Tibial artery (tissue), 4 donors: ENCODE measurements at regions not wholly inside any gene's neighbourhood (a gene's known extent, or its start where the extent isn't known, plus 50 kb on each side); places are given as distances from the start of the nearest gene placed in this dataset.

Source experiments
- DNase-seq, 2 donors: peaks; one replicate each; pipeline ENCODE4 v3.0.0-alpha.2; 2019
- H3K27ac ChIP-seq, 2 donors: fragments of 200-600 bp; sonication (generic) in 1 of 2; 1 replicate in 1 of 2; 2 replicates in 1 of 2; pipeline ENCODE4 v1.5.1; 2018 to 2019; ENCODE audit warnings: mild to moderate bottlenecking in 1 of 2
- H3K27me3 ChIP-seq, 2 donors: fragments of 200-600 bp; sonication (generic) in 1 of 2; one replicate each; pipeline versions ENCODE4 v1.5.1 to v1.6.0; 2016 to 2019
- H3K36me3 ChIP-seq, 3 donors: fragments of 200-600 bp; sonication (generic) in 2 of 3; one replicate each; pipeline ENCODE4 v1.5.1; 2016 to 2019; ENCODE audit warnings: mild to moderate bottlenecking in 2 of 3
- H3K4me1 ChIP-seq, 4 donors: fragments of 200-600 bp; sonication (generic) in 2 of 4; 1 replicate in 3 of 4; 2 replicates in 1 of 4; pipeline ENCODE4 v1.5.1; 2016 to 2019
- H3K4me3 ChIP-seq, 2 donors: fragments of 200-600 bp; sonication (generic) in 1 of 2; 1 replicate in 1 of 2; 2 replicates in 1 of 2; pipeline ENCODE4 v1.5.1; 2018 to 2019; ENCODE audit warnings: mild to moderate bottlenecking in 2 of 2
- H3K9me3 ChIP-seq, 3 donors: fragments of 200-600 bp; sonication (generic) in 1 of 3; one replicate each; pipeline ENCODE4 v1.5.1; 2016 to 2019
- CTCF ChIP-seq, 2 experiments: fragments of 200-600 bp in 1 of 2; fragments of 450-650 bp in 1 of 2; IDR thresholded peaks; one replicate each; pipeline ENCODE4 v1.5.1; 2017 to 2019; ENCODE audit warnings: antibody characterized with exemption in 2 of 2, mild to moderate bottlenecking in 1 of 2, moderate library complexity in 1 of 2
- intact Hi-C: fragments of 100-400 bp; cut with DNase I; formaldehyde crosslinking; loops from one replicate; pipeline ENCODE4 v1.15.0; 2023; ENCODE audit warnings: low total_unique reads

GRCh38 chr11:86132667-86133249, 63.9 kb upstream of the PICALM start:
- H3K27me3 ChIP-seq, result no peaks in the 10 kb centered on the region
- no peak overlapping the region for H3K4me3 ChIP-seq
- DNase-seq, result no peak
- intact Hi-C loops, result no loop called here
- H3K27ac ChIP-seq, result no peak overlapping the region
- H3K9me3 ChIP-seq, result no peaks in the 10 kb centered on the region
- peaks cover 3 to 33% (median 8%) of the 10 kb centered on the region in 4 donors for H3K4me1 ChIP-seq
- H3K36me3 ChIP-seq, result no peaks in the 10 kb centered on the region
- TF ChIP-seq CTCF (IDR thresholded peaks at IDR 0.05), result no peak

DNA sequence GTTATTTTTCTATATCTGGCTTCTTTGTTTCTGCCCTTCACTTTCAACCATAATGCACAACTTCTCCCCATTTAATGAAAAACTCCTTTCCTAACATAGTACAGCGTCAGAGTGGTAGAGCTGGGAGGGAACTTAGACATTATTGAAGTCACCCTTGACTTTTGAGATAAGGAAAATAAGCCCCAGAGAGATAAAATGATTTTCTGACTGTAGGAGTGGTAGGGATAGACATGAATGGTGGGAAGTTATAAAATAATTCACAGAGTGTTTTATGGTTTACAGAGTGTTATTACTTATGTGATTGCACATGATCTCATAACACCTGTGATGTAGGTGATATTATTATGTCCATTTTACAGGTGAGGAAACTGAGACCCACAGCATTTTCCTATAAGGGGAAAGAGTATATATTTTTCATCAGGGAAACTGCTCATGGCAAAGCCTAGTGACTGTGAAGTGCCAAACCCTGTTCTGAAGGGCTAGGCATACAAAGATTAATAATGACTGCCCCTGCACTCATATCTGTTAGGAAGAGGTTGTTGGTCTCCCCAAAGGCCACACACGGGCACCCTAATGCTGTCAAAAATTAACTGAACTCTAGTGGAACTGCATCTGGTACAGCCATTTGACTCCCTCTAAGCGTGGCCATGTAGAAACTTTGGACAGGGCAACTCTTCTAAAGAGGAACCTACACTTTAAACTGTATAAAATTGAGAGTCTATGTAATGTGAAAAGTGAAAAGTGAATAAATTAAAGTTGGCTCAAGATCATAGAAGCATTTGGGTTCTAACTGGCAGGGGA, 61.1 kb upstream of the PICALM start:
- TF ChIP-seq CTCF (IDR thresholded peaks at IDR 0.05), result no peak
- intact Hi-C loops, result no loop called here
- no peak for DNase-seq
- Histone ChIP-seq H3K4me1 (peaks cover 0 to 39% (median 3%) of the 10 kb centered on the region in 4 donors), H3K27ac (no peak overlapping the region), H3K9me3 (no peaks in the 10 kb centered on the region), H3K36me3 (no peaks in the 10 kb centered on the region), H3K27me3 (no peaks in the 10 kb centered on the region), H3K4me3 (no peak overlapping the region)

GRCh38 chr11:86128914-86129313, 60.0 kb upstream of the PICALM start:
- Histone ChIP-seq H3K9me3 (no peaks in the 10 kb centered on the region), H3K4me3 (no peak overlapping the region), H3K4me1 (peaks cover 0 to 43% (median 4%) of the 10 kb centered on the region in 4 donors), H3K27ac (no peak overlapping the region), H3K27me3 (no peaks in the 10 kb centered on the region), H3K36me3 (no peaks in the 10 kb centered on the region)
- DNase-seq, result no peak
- TF ChIP-seq CTCF (IDR thresholded peaks at IDR 0.05), result no peak
- intact Hi-C loops, result no loop called here

- Histone ChIP-seq H3K4me3 (no peak overlapping the region), H3K4me1 (peaks cover 0 to 55% (median 13%) of the 10 kb centered on the region in 4 donors), H3K27ac (peak overlapping the region; percentile 28 to 56), H3K27me3 (no peaks in the 10 kb centered on the region), H3K9me3 (no peaks in the 10 kb centered on the region), H3K36me3 (no peaks in the 10 kb centered on the region)
- no peak for TF ChIP-seq CTCF (IDR thresholded peaks at IDR 0.05)
- intact Hi-C loops, result no loop called here
- DNase-seq, result no peak
These were observed 58.0 kb upstream of the PICALM start for GRCh38 chr11:86126862-86127261.

DNA sequence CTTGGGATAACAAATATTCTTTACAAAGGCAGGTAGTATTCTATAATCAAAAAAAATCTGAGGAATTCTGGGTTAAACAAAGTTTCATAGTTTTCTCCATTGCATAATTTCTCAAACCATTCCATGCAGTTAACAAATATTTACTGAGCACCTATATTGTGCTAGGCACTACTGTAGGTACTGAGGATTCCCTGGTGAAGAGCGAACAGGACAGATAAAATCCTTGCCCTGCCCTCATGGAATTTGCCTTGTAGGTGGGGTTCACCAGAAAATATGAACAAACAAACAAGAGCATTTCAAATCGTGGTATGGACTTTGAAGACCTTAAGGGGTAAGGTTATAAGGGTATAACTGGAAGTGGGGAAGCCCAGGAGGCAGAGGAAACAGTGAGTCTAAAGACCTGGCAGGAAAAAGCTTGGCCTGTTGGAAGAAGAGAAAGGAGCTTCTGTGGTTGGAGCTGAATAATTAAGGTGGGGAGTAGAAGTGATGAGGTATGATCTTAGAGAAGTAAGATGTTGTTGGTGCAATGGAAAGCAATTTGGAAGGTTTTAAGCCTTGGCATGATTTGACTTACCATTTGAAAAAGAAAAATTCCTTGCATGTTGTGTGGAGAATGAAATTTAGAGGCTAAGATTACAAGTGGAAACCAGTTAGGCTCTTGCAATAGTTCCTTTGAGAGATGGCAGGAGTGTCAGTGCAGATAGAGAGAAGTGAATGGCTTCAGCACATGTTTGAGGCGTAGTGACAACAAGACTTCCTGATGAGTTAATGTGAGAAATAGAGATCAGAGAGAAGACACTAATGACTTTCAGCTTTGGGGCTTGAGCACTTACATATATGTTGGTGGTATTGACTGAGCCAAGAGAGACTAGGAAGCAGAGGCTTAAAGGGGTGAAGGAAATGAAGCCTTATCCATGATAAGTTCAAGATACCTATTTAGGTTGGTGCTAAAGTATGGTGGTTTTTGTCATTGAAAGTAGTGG, 55.7 kb upstream of the PICALM start:
- Histone ChIP-seq H3K36me3 (no peaks in the 10 kb centered on the region), H3K27me3 (no peaks in the 10 kb centered on the region), H3K4me1 (peaks cover 0 to 55% (median 13%) of the 10 kb centered on the region in 4 donors), H3K27ac (peak overlapping the region; percentile 28 to 56), H3K4me3 (no peak overlapping the region), H3K9me3 (no peaks in the 10 kb centered on the region)
- DNase-seq, result no peak
- no peak for TF ChIP-seq CTCF (IDR thresholded peaks at IDR 0.05)
- intact Hi-C loops, result no loop called here
